ENCODE measurements at regions not wholly inside any gene's neighbourhood (a gene's known extent, or its start where the extent isn't known, plus 50 kb on each side); places are given as distances from the start of the nearest gene placed in this dataset.

DNA sequence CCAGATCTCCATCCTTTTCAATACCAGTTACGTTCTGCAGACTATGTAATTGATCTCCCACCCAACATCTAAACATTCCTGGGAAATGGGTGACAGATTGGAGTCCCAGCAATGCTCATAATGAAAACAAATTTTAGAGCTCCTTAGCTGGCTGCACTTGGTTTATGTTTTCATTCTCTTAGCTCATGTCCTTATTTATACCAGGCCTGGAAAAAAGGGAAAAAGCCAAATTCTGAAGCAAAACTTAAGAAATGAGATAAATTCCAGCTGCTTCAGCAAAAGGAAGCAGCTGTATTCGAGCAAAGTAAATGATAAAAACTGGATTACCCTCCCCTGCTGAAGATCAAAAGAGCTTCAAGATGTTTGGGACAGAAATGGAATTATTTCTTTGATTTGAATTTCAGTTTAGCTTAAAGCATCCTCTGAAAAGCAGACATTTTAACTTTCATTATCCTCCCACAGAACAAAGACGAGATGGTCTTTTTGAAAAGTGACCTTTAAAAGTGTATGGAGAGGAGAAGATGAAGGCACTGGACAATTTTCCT lies 196.5 kb upstream of the THUMPD2 start:
- TF ChIP-seq CTCF (conservative IDR thresholded peaks at IDR 0.05; ENCODE audit: low read depth, low read length) (no peak), POLR2A (IDR thresholded peaks at IDR 0.05; ENCODE audit: low read depth, low read length) (no peak)
